GM18502 (cell line): ENCODE measurements at regions not wholly inside any gene's neighbourhood (a gene's known extent, or its start where the extent isn't known, plus 50 kb on each side); places are given as distances from the start of the nearest gene placed in this dataset.

Experiments
- ATAC-seq: cut with Tn5 transposase; IDR thresholded peaks from one replicate; pipeline ENCODE4 v1.9.1; 2021; ENCODE audit warnings: mild to moderate bottlenecking; ENCODE audit not compliant: unreplicated experiment, poor library complexity

DNA sequence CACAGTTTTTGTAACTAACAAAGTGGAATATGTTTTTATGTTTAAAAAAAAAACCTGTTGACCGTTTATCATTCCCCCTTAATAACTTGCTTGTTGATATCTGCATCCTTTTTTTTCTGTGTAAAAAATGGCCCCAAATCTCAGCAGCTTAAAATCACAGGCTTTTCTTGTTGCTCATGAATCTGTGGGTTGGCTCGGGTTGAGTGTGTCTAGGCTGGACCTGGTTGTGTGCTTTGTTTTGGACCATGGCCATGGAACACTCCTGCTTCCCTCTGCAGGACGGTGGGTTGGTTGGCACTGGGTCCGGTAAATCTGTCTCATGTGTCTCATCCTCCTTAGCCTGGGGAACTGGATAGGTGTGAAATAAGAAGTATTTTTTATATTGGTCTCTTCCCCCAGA, 139.0 kb upstream of the LINC00305 start:
- ATAC-seq, result no peak

- no peak for ATAC-seq
Measured at GRCh38 chr18:64283059-64283458, 134.2 kb upstream of the LINC00305 start.

GRCh38 chr18:64278026-64278425, 129.1 kb upstream of the LINC00305 start:
- no peak for ATAC-seq

DNA sequence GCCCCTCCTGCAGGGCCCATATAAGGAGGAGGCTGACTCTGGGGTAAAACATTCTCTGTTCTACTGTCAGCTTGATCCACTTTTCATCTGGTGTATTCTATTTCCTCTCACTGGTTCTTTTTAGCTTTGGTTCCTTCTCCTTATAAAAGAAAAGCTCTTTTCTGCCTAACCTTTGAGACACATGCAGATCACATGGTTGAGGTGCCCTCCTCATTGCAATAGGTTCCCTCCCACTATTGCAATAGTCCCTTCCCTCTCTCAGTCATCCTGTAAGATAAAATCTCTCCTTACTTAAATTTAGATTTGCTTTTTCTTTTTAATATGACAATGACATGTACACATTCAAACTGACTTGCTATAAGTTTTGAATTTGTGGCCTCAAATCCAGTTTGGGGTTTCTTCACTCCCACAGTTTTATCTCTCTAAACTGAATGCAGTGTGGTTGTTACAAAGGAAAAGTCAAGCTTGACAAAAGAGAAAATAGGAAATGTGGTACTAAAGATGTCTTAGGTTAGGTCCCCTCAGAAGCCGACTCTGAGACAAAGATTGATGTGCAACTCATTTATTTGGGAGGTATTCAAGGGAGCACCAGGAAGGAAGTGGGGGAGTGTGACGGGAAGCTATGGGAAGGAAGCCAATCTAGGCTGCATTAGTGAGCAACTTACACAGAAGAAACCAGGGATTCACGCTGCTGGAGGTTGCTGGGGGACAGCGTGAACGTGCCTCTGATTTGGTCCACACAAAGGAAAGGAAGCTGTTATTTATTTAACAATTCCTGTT, 127.6 kb upstream of the LINC00305 start:
- ATAC-seq, result no peak

DNA sequence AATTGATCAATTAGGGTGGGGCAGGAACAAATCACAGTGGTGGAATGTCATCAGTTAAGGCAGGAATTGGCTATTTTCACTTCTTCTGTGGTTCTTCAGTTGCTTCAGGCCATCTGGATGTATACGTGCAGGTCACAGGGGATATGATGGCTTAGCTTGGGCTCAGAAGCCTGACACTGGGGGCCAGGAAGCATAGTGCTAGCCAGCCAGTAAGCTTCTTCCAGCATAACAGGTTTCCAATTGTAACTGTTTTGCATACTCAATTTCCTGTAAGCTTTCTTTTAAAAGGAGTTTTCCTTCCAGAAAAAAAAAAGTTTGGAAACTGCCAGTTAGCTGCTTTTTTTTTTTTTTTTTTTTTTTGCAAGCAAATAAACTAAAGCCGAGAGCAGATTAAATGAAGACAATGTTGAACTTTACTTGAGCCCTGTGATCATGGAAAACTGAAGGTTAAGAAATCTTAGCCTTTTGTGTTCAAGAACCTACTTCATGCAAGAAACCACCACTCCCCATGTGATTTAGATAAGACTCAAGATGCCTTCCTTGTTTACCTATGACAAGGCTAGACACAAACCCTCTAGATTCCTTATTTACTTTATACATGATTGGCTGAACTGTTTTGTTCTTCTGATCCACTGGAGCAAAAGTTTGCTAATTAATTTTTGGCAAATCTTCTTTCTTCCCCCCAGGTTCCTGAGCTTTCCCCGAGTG, 126.9 kb upstream of the LINC00305 start:
- no peak for ATAC-seq

DNA sequence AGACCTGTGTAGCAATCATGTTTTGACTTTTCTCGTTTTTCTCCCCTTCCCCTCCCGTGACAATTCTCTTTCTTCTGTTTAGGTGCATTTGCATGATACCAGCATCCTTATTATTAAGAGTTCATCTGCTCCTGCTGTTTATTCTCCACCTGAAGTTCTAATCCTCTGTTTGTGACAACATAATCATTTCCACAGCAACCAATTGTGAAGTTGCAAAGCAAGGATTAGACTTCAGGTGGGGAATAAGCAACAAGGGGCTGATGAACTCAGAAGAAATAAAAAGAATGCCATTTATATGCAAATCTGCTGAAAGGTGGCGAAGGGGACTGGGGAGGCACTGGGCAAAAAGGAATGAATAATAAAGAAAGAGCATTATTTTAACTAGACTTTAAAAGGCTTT, 124.8 kb upstream of the LINC00305 start:
- ATAC-seq, result no peak

DNA sequence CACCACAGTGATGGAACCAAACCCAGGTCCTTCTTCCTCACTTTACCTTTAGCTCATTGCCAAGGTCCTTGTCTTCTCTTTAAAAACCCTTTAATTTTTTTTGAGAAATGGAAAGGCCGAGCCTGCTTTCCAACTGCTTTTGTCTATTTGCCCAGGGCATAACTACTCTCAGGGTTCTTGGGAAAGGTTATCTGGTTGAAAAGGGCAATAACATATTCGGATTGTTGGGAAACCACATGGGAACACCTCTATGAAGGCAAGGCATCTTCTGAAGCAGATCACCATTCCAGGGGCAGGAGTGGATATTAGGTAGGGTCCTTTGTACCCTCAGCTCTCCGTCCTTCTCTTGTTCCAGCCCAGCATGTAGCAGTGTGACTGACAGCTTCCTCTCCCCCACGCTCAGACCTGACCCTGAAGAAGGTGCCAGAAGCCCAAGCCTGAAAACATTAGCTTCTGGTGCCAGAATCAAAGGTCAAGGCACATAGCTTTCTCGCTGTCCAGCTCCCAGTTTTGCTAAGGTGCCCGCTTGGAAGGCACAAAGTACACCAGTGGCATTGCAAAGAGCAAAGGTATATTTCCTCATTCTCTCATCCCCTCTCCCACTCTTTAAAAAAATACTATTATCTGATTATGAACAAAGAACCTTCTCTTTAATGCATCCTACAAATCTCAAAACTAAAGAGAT, 123.2 kb upstream of the LINC00305 start:
- no peak for ATAC-seq

- no peak for ATAC-seq
Measured at GRCh38 chr18:64271246-64271645, 122.4 kb upstream of the LINC00305 start.

DNA sequence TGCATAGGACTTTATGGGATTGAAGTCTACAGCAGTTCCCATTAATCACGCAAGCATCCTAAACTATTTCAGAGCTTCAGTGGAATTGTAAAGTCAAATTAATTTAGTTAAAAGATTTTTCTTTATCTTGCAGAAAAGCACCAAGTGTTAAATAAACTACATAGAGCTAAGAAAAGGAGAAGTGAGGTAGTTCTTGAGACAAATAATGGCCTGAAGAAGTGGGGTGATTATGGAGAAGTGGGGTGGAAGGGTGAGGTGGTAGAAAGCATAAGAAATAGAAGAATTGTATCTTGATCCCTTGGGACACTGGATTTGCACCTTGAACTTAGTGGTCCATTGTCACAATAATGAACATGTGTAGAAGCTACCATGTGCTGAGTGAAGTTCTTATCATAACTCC, 121.7 kb upstream of the LINC00305 start:
- no peak for ATAC-seq

DNA sequence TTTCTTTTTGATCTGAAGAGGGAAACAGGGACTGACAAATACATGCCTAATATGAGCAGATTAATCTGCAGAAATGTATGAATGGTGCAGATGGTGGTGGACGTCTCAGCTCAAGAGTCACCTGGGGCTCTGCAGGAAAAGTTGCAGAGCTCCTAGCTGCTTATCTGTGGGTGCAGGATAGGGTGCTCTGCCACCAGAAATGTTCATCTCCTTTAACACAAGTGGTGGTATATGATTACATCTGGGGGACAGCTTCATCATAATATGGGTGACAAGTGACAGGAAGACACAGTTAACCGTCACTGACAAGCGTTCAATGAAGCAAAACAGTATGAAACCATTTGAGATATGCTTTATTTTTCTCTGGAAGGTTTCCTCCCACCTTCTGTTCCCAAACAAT, 121.2 kb upstream of the LINC00305 start:
- ATAC-seq, result no peak

- no peak for ATAC-seq
Measured at GRCh38 chr18:64264171-64264570, 115.3 kb upstream of the LINC00305 start.

- ATAC-seq, result no peak
Measured at GRCh38 chr18:64260810-64261209, 111.9 kb upstream of the LINC00305 start.

DNA sequence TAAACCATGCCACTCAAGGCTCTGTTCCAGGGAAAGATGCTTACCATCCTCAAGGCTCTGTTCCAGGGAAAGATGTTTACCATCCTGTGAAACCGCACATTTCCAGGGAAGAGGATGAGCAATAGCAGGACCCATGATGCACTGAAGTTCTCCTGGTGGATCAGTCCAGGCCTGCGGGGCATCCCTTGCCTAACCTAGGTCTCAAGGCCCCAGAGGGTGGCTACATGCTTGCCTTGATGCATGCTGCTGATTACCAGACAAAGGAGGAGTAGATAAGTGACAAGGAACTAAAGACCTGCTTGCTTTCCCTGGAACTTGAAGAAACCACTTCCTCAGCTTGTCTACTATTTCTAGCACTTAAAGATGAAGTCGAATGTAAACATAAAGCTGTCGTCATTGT, 111.0 kb upstream of the LINC00305 start:
- no peak for ATAC-seq

GRCh38 chr18:64258111-64258650, 109.3 kb upstream of the LINC00305 start:
- ATAC-seq, result no peak

GRCh38 chr18:64254399-64255093, 105.7 kb upstream of the LINC00305 start:
- no peak for ATAC-seq

- no peak for ATAC-seq
Measured at GRCh38 chr18:64253873-64254272, 105.0 kb upstream of the LINC00305 start.

DNA sequence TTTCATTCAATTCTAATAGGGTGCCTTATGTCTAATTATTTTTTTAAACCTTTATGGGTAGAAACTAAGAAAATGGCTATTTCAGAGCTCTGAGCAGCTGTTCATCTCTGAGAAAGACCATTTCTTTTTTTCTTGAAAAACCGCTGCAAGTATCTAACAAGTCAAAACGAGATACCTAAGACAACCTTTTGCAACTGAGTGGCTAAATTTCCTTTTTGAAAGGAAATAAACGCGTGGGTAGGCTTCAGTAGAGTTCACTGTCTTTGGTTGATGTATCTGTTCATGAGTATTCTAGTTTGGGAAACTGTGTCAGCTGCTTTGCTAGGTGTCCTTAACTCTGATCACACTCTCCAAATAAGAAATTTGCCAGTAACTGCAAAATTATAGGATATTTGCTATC, 104.3 kb upstream of the LINC00305 start:
- no peak for ATAC-seq

- no peak for ATAC-seq
Measured at GRCh38 chr18:64248836-64249235, 99.9 kb upstream of the LINC00305 start.

DNA sequence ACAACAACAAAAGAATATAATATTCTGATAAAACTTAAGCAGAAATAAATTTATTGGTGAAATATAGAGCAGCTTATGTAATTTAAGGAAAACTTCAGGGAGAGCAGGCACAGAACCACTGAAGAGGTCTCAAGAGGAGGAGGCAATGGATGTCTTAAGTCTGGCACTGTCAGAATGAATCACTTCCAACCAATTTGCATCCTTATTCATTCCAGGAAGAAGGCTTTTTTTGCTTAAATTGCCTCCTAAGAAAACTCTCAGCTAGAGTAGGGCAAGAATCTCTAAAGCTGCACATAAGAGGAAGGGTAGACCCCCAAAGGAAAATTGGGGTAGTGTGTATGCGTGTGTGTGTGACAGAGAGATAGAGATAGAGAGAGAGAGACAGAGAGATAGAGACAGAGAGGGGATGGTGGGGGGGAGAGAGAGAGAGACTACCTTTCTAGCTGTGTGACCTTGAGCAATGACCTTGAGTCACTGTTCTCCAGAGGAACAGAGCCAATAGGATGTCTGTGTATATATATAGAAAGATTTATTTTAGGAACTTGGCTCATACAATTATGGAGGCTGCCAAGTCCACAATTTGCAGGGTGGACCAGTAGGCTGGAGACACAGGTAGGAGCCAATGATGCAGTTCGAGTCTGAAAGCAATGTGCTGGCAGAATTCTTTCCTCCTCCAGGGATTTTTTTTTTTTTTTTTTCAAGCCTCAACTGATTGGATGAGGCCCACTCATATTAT, 96.4 kb upstream of the LINC00305 start:
- ATAC-seq, result no peak

- ATAC-seq, result no peak
Measured at GRCh38 chr18:64244571-64244970, 95.7 kb upstream of the LINC00305 start.
